ENCODE measurements at regions not wholly inside any gene's neighbourhood (a gene's known extent, or its start where the extent isn't known, plus 50 kb on each side); places are given as distances from the start of the nearest gene placed in this dataset.

DNA sequence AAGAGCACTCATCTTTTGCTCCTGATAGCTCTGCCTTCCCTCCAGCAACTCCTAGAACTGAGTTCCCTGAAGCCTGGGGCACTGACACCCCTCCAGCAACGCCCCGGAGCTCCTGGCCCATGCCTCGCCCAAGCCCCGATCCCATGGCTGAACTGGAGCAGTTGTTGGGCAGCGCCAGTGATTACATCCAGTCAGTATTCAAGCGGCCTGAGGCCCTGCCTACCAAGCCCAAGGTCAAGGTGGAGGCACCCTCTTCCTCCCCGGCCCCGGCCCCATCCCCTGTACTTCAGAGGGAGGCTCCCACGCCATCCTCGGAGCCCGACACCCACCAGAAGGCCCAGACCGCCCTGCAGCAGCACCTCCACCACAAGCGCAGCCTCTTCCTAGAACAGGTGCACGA, 62.4 kb downstream of the TET3 start:
- no peak for TF ChIP-seq NRF1 (IDR thresholded peaks at IDR 0.05; ENCODE audit: low read depth, low read length)
- no peak for TF ChIP-seq SUZ12 (IDR thresholded peaks at IDR 0.05; ENCODE audit: low read length)
- no peak for TF ChIP-seq SAP30 (IDR thresholded peaks at IDR 0.05; ENCODE audit: insufficient read depth, insufficient replicate concordance, low read length)
- no peak for TF ChIP-seq RXRA (IDR thresholded peaks at IDR 0.05; ENCODE audit: insufficient read depth, low read depth, low read length)
- no peak for TF ChIP-seq TCF12 (IDR thresholded peaks at IDR 0.05; ENCODE audit: low read depth, low read length)
- no peak overlapping the region for H3K14ac ChIP-seq (ENCODE audit: insufficient read length)
- H3K18ac ChIP-seq (ENCODE audit: extremely low read depth, low read length), result no peak overlapping the region
- DNase-seq (ENCODE audit: low read depth in 1 of 2, low spot score in 2 of 2) (no peak), FAIRE-seq (no peak)
- no peak overlapping the region for H4K91ac ChIP-seq (replicated peaks; ENCODE audit: insufficient read length, low read length)
- no peak overlapping the region for H3K56ac ChIP-seq (replicated peaks; ENCODE audit: insufficient read length, low read depth, low read length)
- 98% methylated on average over 10 of the region's 14 CpGs; no CpG with 5 or more reads in 1 of the 2 experiments for WGBS, 2 experiments (ENCODE audit: extremely low coverage in 1 of 2, insufficient coverage in 1 of 2, insufficient read length in 1 of 2, insufficient replicate concordance in 2 of 2, low coverage in 1 of 2, low lambda C conversion rate in 2 of 2, missing lambda C conversion rate in 1 of 2)
- no peak overlapping the region for H4K8ac ChIP-seq (ENCODE audit: extremely low read depth, insufficient read depth, low read length)
- no peak overlapping the region for H2AK5ac ChIP-seq (ENCODE audit: low read depth, low read length)
- peaks cover 0 to 6% (median 3%) of the 10 kb centered on the region in 4 experiments; a peak in 4 of 8 replicates for H3K36me3 ChIP-seq (ENCODE audit: control insufficient read depth in 2 of 4, insufficient read depth in 4 of 4, low read length in 3 of 4)
- no peak overlapping the region for H2BK15ac ChIP-seq (ENCODE audit: low read length)
- H3K27ac ChIP-seq (ENCODE audit: low read depth, low read length), result no peak overlapping the region
- H3K4me2 ChIP-seq (ENCODE audit: insufficient read depth in 1 of 2, low read depth in 2 of 2, low read length in 2 of 2), result no peak overlapping the region
- H3K9ac ChIP-seq (replicated peaks in 1 of 4; ENCODE audit: extremely low read depth in 1 of 4, low read depth in 3 of 4, low read length in 3 of 4), result no peak overlapping the region
- H3K9me3 ChIP-seq (ENCODE audit: insufficient read depth in 2 of 2, low read depth in 1 of 2, low read length in 1 of 2), result no peaks in the 10 kb centered on the region
- no peak overlapping the region for H3K4ac ChIP-seq (replicated peaks; ENCODE audit: insufficient read length, low read depth, low read length)
- H2AFZ ChIP-seq (ENCODE audit: low read length), result no peak overlapping the region
- ChIA-PET CTCF (ENCODE audit: partially characterized antibody) (no interaction called here), POLR2A (ENCODE audit: partially characterized antibody) (interaction anchor here (0.5 to 1.7 kb wide), 2 partner anchors 45 to 61 kb away, joined by 3 to 5 read pairs; no protein-coding TSS in a partner anchor)
- peaks cover 2 to 10% (median 4%) of the 10 kb centered on the region in 4 experiments; a peak in 6 of 7 replicates for H3K4me1 ChIP-seq (replicated peaks in 1 of 4; ENCODE audit: control insufficient read depth in 3 of 4, insufficient read depth in 4 of 4, low read length in 3 of 4)
- H3K27me3 ChIP-seq (replicated peaks in 1 of 4; ENCODE audit: control insufficient read depth in 3 of 4, extremely low read depth in 1 of 4, insufficient read depth in 3 of 4, low read length in 3 of 4), result no peaks in the 10 kb centered on the region
- no peak overlapping the region for H4K5ac ChIP-seq (ENCODE audit: insufficient read length, low read depth, low read length)
- no peak overlapping the region for H2BK5ac ChIP-seq (ENCODE audit: low read depth, low read length)
- H2BK12ac ChIP-seq (ENCODE audit: low read depth, low read length), result no peak overlapping the region
- H2BK20ac ChIP-seq (ENCODE audit: low read length), result no peak overlapping the region
- peaks cover 0 to 45% of the 10 kb centered on the region in 2 experiments; a peak in 2 of 4 replicates for H3K79me2 ChIP-seq (ENCODE audit: control insufficient read depth in 1 of 2, insufficient read depth in 2 of 2, low read length in 2 of 2)
- no peak overlapping the region for H2BK120ac ChIP-seq (replicated peaks; ENCODE audit: low read depth, low read length)
- H3K79me1 ChIP-seq (ENCODE audit: low read depth, low read length), result peaks cover 15% of the 10 kb centered on the region
- no peaks in the 10 kb centered on the region for H3K23me2 ChIP-seq (ENCODE audit: low read depth, low read length)
- no peak overlapping the region for H3K4me3 ChIP-seq (ENCODE audit: extremely low read depth in 1 of 4, insufficient read depth in 2 of 4, low read depth in 3 of 4, low read length in 4 of 4)
- H4K20me1 ChIP-seq (replicated peaks in 1 of 2; ENCODE audit: control insufficient read depth in 1 of 2, insufficient read depth in 2 of 2, low read length in 2 of 2), result peaks cover 7 to 12% of the 10 kb centered on the region in 2 experiments
- no peak overlapping the region for H3K23ac ChIP-seq (ENCODE audit: insufficient read length)
